GM12891 (cell line): ENCODE measurements at regions not wholly inside any gene's neighbourhood (a gene's known extent, or its start where the extent isn't known, plus 50 kb on each side); places are given as distances from the start of the nearest gene placed in this dataset.
"Not testable (repeated sequence)": the region's sequence is repeated elsewhere in the genome, so short reads cannot be mapped to it uniquely, and the experiment has no call there.

Experiments
- DNase-seq: peaks from one replicate; pipeline ENCODE4 v3.0.0; 2011; ENCODE audit warnings: low spot score; ENCODE audit not compliant: insufficient read length
- FAIRE-seq: peaks from 2 replicates; lab custom pipeline; 2011; peaks lifted over from hg19 to GRCh38; lab: Jason Lieb, UNC
- PAX5 ChIP-seq: IDR thresholded peaks from 2 replicates; pipeline ENCODE4 v1.6.1; 2011; ENCODE audit warnings: low read length, moderate library complexity, mild to moderate bottlenecking; ENCODE audit not compliant: insufficient read depth, severe bottlenecking
- POLR2A ChIP-seq: IDR thresholded peaks from 2 replicates; pipeline ENCODE4 v1.6.1; 2011; ENCODE audit warnings: low read depth, low read length, control low read depth
- POLR2AphosphoS5 ChIP-seq: IDR thresholded peaks from 2 replicates; pipeline ENCODE4 v1.6.1; 2011; ENCODE audit warnings: low read depth, low read length, control low read depth
- POU2F2 ChIP-seq: IDR thresholded peaks from 2 replicates; pipeline ENCODE4 v1.6.1; 2011; ENCODE audit warnings: low read depth, mild to moderate bottlenecking, control low read depth, low read length, moderate library complexity
- SPI1 ChIP-seq: IDR thresholded peaks from 2 replicates; pipeline ENCODE4 v1.6.1; 2011; ENCODE audit warnings: low read depth, low read length, control low read depth
- TAF1 ChIP-seq: IDR thresholded peaks from 2 replicates; pipeline ENCODE4 v1.6.1; 2011; ENCODE audit warnings: low read depth, low read length, control low read depth

- FAIRE-seq: no peak
- no peak for DNase-seq
- no peak for TF ChIP-seq POLR2AphosphoS5
- no peak for TF ChIP-seq POLR2A
- TF ChIP-seq TAF1: no peak
- TF ChIP-seq PAX5: no peak
- TF ChIP-seq SPI1: no peak
- TF ChIP-seq POU2F2: no peak
Measured at GRCh38 chr1:9459816-9460407, 79.4 kb upstream of the SLC25A33 start.

- FAIRE-seq (no peak), DNase-seq (no peak)
- TF ChIP-seq POLR2A (no peak), TAF1 (no peak), SPI1 (no peak), POU2F2 (no peak), PAX5 (no peak), POLR2AphosphoS5 (no peak)
Measured at GRCh38 chr1:9465640-9466039, 73.6 kb upstream of the SLC25A33 start.

- DNase-seq (no peak), FAIRE-seq (no peak)
Measured at GRCh38 chr1:9466780-9467758, 72.2 kb upstream of the SLC25A33 start.

GRCh38 chr1:9469882-9470281 is 69.4 kb upstream of the SLC25A33 start:
- FAIRE-seq, DNase-seq: not testable (repeated sequence)

More at GRCh38 chr1:9466780-9467758, 72.2 kb upstream of the SLC25A33 start:
- TF ChIP-seq POLR2A: no peak
- TF ChIP-seq POU2F2: no peak
- no peak for TF ChIP-seq POLR2AphosphoS5
- no peak for TF ChIP-seq TAF1
- TF ChIP-seq SPI1: no peak
- no peak for TF ChIP-seq PAX5

- no peak for TF ChIP-seq TAF1
- DNase-seq (no peak), FAIRE-seq (no peak)
Measured at GRCh38 chr1:9471679-9472078, 67.6 kb upstream of the SLC25A33 start.

DNA sequence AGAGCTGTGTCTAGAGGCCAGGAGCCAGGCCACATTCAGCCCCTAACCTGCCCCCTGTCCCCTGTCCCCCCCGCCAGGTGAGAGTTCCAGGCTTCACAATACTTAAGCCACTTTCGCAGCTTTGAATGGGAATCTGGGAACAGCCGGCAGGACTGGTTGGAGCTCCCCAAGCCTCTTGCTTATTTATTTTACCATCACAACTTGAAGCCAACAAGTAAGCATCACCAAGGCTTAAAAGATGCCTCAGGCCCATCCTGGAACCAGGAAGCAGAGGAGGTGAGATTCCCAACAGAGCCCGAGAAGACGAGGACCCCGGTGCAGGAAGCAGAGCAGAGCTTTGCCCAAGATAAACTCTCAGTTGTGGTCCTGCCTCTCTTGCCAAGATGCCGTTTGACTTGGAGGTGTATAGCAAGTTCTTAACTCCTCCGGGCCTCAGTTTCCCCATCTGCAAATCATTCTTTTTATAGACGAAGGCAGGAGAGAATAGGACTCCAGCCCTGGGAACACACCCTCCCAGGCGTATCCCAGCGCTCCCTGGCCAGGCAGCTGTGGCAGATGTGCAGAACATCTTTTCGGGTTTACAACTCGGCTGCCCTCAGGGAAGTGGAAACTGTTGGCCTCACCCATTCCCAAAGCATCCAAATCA is 66.8 kb upstream of the SLC25A33 start:
- FAIRE-seq (no peak), DNase-seq (no peak)
- TF ChIP-seq POU2F2 (no peak), TAF1 (no peak), POLR2A (no peak), SPI1 (no peak), POLR2AphosphoS5 (no peak), PAX5 (no peak)

DNA sequence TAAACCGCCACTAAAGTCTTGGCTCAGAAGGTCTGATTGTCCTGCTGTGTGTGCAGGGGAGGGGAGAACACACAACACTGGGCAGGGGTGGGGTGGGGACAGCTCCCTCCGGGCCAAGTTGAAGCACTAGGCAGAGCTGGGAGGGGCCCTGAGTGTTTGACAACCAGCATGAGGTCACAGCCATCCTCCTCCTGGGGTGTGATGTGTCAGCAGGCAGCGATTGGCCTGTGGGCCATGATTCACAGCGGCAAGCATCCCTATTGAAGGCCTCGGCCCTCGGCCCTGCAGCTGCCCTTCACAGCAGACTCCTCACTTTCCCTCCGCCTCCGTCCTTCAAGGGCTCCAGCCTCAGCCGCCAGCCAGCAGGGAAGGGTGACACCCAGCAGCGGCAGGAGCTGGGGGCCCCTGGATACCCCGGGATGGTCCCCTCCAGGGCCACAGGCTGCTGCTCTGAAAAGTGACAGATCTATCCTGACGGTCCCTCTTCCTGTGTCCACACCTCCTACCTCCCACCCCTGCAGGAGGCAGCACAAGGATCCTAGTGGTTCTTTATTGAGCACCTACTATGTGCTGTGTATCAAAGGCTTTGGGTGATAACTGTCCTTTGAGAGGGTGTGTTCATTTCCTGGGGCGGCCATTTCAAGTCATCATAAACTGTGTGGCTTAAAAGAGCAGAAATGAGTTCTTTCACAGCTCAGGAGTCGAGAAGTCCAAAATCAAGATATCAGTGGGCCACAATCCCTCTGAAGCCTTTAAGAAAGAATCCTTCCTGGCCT is 66.0 kb upstream of the SLC25A33 start:
- DNase-seq: no peak

DNA sequence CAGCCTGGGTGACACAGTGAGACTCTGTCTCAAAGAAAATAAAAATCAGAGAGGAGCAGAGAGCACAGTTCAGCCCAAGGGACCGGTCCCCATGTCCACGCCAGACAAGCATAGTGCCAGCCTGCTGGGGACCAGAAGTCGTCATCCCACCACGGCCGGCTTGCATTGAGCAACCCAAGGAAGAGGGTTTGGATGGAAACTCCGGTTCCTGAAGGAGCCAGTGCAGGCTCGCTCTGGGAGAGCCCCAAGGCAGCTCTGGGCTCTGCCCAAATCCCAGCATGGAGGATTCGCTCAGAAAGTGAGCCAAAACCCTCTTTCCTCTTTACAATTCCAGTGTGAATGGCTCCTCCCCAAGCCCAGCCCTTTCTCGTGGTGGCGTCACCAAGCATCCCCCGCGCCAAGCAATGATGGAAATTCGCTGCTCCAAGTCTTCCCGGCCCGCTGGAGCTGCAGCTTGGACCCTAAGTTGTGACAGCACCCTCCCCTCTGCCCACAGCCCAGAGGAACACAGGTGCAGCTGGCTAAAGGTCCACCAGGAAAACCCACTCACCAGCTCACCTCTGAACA is 64.1 kb upstream of the SLC25A33 start:
- no peak for DNase-seq
- no peak for TF ChIP-seq SPI1
- TF ChIP-seq TAF1: no peak
- TF ChIP-seq POU2F2: no peak
- TF ChIP-seq PAX5: no peak
- no peak for TF ChIP-seq POLR2A
- TF ChIP-seq POLR2AphosphoS5: no peak
- FAIRE-seq: no peak

More for the DNA sequence above, 66.0 kb upstream of the SLC25A33 start:
- TF ChIP-seq PAX5 (no peak), POLR2AphosphoS5 (no peak), POU2F2 (no peak)
- no peak for FAIRE-seq

DNA sequence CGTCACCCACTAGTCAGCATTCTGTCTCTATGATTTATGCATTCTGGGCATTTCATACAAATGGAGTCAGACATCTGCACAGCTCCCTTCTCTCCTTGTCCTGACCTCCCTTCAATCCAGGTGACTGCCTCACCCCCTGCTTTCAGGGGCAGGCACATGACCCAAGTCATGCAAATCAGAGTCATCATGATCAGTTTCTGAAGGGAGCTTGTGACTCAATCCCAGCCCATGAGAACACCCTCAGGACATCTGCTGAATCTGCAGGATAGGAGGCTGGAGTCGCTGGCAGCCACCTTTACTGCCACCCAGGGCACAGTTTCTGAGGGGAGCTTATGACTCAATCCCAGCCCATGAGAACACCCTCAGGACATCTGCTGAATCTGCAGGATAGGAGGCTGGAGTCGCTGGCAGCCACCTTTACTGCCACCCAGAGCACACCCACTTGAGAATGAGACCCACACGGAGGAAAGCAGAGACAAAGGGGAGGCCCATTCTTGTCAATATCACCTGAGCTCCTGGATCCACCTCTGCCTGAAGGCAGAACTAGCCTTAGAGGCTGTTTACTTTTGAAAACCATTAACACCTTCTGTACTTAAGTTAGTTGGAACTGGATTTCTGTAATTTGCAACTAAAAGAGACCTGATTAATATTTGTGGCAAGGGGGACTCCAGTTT is 62.3 kb upstream of the SLC25A33 start:
- DNase-seq: no peak
- FAIRE-seq: no peak
- TF ChIP-seq TAF1: no peak
- no peak for TF ChIP-seq PAX5
- no peak for TF ChIP-seq POLR2AphosphoS5
- TF ChIP-seq POU2F2: no peak
- TF ChIP-seq POLR2A: no peak
- TF ChIP-seq SPI1: no peak
